NCI-H460 (cell line): ENCODE measurements at regions not wholly inside any gene's neighbourhood (a gene's known extent, or its start where the extent isn't known, plus 50 kb on each side); places are given as distances from the start of the nearest gene placed in this dataset.

ENCODE experiments used
- DNase-seq: peaks from one replicate; pipeline ENCODE4 v3.0.0-alpha.2; 2016; ENCODE audit warnings: low read depth; ENCODE audit errors: extremely low read depth

DNA sequence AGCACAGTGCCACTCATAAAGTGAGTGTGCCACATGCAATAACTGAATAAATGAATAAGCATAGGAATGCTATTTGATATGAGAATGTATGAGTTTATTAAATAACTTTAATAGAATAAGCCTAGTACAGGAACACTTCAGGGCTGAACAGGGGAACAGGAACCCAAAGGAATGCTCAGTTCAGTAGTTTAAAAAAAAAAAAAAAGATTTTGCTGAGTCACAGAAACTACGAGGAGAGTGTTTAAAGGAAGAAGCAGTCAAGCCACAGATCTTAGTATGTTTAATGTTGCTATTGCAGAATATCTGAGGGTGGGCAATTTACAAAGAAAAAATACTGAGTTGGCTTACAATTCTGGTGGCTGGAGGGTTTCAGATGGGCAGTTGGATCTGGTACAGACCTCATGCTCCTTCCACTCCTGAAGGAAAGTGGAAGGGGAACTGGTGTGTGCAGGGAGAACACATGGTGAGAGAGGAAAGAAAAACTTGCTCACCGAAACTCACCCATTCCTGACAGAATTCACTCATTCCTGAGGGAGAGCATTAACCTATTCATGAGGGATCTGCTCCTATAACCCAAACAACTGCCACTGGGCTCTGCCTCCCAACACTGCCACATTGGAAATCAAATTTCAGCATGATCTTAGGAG, 880.3 kb upstream of the MGAT4C start:
- DNase-seq = peak; percentile 33

DNA sequence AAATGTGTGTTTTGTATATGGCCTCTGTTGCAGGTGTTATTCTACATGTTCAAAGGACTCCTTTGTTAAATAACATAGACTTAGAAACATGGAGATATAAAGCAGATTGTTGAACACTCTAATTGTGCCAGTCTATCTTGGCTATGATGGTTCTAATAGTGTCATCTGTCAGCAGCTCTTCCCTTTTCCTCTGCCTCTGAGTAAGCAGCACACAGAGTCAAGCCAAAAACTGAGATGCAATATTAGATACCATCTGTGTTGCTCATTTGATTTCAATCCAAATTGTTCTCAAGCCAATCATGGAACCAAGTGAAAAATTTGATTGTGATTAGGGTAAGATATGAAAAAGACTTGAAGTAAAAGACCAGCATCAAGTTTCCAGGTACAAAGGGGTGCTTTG, 871.1 kb upstream of the MGAT4C start:
- no peak for DNase-seq

DNA sequence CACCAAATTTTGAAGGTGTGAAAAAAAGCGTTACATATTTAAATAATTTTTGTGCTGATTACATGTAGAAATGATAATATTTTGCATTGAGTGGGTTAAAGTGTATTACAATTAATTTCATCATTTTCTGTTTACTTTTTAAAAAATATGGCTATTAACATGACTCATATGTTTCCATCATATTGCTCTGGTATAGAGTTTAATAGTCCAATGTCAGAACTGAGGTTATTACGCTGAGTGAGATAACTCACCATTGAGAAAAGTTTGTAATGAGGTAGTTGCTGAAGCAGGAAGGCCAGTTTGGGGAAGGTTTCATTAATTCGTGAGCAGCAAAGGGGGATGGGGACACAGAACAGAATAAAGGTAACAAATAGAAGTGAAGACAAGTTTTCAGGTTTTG, 865.7 kb upstream of the MGAT4C start:
- DNase-seq = no peak

DNA sequence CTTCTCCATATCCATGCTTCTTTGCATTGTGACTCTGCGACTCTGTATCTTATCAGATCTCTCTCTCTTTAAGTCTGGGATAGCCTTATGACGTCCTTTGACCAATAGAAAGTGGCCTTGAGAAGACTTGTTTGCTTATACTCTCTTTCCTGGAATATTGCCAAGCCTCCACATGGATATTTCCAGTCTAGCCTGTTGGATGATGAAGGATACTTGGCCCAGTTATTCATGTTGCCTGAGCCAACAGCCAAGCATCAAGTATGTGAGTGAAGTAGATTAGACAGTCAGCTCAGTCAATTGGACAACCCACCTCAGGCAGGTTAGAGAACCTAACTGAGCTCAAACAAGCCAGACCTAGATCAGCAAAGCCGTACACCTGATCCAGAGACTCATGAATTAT, 864.2 kb upstream of the MGAT4C start:
- DNase-seq = no peak

DNA sequence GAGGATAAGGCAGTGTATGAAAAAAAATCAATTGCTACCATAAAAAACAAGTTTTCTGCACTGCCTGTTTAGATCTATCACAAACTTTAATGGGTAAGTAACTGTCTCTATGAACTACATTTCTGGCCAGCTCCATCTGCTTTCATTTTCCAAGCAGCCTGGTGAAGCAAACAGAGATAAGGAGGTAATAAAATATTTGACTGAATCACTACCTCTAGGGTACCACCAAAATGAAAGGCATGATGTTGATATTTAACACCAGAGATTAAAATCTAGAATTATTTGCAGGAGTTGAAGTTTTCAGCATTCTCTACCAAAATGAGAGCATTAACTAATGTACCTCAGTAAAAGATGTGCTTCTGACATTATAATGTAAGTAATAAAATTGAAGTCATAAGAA, 863.5 kb upstream of the MGAT4C start:
- DNase-seq = no peak

DNA sequence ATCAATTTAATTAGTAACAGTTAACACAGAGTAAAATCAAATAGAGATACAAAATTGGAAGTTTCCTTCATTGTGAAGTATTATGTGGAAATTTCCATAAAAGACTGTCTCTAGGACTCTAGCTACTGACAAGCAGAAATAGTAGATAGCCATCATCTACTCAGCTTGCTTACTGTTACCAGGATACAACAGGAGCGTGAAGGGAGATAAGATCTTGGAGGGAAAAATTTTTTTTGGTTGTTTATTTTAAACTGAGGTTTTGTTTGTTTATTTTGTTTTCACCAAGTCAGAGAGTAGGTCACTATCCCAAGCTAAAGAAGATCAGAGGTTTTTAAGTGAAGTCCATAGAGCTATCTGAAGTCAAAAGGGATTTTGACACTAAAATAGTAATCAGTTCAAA, 861.3 kb upstream of the MGAT4C start:
- no peak for DNase-seq

DNA sequence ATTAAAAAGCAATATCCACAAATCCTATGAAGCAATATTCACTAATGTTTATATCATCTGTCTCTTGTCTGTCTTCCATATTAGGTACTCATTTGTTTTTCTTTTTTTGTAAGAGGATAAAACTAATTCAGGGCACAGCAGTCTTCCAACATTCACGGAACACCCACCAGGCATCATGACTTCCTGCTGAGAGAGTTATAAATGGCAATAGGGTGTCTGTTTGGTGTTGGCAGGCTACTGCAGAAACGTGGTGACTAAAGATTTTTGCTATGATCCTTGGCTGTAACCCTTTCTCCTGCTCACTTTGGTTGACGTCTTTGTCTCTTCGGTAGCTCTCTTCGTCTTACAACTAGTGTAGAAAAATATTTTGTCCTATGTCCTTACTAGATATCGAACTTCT, 860.6 kb upstream of the MGAT4C start:
- DNase-seq = no peak

DNA sequence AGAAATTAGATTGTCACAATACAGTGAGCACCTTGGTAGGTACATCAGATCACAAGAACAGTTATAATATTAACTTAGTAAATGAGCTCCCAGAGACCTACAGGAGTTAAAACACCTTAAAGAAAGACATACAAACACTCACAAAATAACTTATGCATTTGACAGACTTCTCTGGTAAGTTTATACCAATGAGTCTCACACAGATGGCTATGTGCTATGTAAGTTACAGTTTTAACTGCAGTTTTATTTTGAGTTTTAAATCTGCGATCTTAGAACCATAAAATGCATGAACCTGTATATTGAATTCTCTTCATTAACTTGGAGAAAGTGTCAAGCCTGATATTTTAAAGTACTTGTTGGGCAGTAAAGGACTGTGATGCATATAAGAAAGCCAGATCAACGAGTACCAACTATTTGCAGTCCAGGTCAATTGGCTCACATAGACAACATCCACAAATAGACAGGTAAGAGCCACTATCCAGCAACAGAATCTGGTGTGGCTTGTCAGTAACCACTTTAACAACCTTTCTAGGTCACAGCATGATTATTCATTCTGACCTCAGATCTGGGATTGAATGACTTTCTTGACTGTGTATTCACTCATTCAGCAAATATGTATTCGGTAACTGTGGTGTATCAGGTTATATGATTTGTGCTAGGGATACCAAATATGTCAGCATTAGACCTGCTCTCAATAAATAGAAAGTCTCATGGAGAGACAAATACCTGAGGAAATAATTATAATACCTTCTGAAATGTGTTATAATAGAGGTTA, 856.6 kb upstream of the MGAT4C start:
- DNase-seq = no peak

DNA sequence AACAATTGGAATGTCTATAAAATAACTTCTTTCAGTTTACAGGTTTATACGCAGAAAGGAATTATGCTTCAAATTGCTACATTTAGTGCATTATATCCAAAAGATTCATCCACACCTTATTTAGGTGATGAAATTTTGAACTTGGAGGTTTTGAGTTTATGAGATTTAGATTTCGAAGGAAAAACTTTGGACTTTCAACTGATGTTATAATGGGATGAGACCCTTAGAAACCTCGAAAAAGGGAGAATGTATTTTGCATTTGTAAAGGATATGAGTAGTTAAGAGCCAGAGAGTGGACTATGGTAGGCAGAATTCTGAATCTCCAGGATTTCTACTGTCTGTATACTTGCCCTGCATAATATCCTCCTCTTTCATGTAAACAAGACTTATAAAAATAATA, 851.6 kb upstream of the MGAT4C start:
- DNase-seq = no peak

DNA sequence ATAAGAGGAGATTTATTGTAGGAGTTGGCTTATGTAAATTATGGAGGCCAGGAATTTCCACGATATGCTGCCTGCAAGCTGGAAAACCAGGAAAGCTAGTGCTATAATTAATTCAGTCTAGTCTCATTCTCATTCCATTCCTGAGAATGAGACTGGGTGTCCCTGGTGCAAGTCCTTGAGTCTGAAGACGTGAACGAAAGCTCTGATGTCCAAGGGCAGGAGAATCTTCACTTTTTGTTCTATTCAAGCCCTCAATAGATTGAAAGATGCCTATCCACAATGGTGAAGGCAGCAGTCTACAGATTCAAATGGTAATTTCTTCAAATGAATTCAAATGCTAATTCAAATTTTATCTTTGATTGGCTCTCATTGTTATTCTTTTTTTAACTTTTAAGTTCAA, 851.1 kb upstream of the MGAT4C start:
- no peak for DNase-seq

DNA sequence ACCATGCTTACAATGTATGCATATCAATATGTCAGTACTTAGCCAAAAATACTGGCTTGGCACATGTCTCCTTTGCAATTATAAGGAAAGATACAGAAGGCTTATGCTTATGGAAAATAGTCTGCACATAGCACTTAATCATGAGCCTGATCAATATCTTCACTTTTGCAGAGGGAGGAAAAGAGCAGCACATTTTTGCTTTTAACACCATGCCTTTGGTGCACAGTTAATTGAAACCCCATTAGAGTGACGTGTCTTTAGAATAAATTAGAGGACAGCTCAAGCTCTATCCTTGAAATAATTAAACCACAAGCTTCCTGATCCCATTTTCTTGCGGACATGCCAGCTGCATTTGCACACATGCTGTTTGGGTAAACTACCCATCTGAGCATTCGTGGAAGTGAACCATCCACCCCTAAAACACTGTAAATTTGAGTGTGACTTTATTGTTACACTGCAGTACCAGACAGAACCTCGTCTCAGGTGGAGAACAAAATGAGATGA, 839.9 kb upstream of the MGAT4C start:
- no peak for DNase-seq

DNA sequence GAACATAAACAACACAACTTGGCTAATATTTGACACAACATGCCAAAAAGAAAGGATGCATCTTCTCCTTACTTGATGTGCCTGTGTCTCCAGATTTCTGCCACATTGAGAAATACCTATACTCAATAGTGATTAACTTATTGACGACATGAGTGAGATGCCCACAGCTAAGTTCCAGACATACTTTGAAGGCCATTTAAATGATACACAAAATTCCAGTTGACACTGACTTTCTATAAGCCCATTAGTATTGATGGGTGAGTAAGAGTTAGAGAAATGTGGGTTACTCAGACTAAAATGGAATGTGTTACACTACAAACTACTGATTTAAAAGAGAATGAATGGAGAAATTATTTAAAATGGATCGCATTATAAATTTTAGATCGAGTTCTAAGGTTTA, 838.2 kb upstream of the MGAT4C start:
- DNase-seq = no peak

DNA sequence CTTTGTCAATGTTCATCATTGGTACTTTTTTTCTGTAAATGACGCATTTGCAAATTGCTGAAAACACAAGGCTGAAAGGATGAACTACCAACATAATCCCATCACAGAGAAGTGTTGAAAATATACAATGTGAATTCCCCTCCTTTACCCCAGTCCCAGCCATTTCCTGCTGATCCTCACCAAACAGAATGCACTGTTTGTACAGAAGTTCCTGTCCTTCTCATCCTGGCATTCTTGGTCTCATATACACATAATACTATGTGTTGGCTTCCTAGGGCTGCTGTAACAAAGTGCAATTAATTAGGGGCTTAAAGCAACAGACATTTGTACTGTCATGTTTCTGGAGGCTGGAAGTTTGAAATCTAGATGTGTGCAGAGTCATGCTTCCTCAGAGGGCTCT, 836.2 kb upstream of the MGAT4C start:
- no peak for DNase-seq

DNA sequence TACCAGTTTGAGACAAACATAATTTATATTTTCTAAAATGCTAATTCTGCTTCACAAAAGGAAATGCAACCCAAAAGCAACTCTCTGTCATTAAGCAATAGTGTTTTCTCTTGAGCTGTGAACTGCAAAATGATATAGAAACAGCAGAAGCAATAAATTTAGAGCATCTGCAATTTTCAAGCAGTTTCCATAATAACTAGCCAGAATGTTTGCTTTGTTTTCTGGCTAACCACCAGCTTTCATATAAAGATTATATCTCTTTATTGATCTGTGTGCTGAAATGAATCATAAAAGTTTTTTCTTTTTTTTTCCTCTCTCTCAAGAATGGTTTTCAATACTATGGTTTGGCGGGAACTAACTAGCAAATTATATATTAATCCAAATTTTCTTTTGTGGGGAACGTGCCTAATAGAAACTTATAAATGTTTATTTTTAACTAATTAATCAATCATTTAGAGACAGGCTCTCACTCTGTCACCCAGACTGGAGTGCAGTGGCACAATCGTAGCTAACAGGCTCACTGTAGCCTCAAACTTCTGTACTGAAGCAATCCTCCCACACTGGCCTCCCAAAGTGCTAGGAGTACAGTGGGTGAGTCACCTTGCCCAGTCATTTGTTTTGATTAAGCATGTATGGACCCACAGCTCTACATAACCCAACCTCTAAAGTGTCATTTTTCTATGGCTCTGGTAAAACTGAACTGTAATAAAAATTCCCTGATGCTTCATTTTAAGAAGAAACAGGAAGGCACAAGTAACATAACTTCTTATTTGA, 830.1 kb upstream of the MGAT4C start:
- no peak for DNase-seq

DNA sequence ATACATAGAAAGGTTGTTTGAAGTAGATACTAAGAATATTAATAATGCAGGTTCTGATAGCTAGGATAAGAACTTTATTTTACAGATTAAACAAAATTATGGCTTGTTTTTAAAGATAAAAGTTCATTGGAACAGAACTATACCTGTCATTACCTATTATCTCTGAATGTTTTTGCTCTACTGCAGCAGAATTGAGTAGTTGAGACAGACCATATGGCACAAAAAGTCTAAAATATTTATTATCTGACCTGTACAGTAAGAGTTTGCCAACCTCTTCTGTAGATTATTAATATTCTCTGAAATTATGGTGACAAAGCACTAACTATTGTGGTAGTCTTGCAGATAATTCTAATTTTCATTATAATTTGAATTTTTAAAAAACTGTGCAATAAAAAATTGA, 829.1 kb upstream of the MGAT4C start:
- no peak for DNase-seq

DNA sequence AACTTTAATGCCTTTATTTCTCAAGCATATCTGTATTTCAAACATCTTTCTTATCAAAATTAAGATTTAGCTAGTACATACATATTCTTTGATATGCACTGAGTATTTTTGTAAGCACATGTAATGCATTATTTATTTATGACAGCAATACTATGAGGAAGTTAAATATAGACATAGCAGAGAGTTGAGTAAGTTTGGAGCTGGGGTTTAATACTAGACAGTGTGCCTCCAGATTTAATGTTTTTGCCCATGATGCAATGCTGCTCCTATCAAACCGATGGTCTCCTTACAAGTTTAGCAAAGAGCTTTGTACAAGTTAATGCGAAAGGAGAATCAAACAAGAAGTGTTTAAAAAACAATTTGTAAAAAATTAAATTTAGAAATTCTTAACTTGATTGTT, 826.6 kb upstream of the MGAT4C start:
- DNase-seq = no peak

DNA sequence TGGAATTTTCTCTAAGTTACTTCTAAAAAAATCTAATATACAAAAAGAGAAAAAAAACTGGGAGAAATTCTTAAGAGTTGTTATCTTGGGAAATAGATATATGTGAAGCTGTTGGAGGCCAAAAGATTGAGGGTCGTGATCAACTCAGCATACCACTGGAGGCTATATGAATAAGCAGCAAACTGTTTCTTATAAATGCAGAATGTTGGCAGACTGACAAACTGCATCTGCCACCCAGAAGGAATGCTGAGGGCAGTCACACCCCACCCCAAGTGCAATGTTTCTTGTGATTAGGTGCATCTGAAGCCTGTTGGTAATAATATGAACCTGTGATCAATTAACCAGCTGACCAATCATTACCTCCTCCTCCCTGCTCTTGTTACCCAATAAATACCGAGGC, 818.6 kb upstream of the MGAT4C start:
- DNase-seq = no peak

DNA sequence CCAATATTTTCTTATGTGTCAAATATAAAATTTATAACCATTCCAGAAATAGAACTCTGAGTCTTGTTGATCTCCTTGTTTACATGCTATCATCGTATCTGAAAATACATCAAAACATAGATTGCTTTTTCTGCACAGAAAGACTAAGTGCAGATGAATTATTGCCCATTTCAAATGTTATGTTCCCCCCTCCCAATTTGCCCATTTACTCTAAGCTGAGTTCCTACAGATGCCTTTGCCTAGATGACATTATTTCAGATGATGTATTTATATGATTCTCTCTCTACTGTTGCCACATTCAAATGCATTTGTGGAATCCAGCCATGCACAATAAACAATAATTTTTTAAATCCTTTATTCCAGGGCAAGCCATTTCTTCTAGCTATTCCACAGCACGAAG, 810.1 kb upstream of the MGAT4C start:
- DNase-seq = no peak

DNA sequence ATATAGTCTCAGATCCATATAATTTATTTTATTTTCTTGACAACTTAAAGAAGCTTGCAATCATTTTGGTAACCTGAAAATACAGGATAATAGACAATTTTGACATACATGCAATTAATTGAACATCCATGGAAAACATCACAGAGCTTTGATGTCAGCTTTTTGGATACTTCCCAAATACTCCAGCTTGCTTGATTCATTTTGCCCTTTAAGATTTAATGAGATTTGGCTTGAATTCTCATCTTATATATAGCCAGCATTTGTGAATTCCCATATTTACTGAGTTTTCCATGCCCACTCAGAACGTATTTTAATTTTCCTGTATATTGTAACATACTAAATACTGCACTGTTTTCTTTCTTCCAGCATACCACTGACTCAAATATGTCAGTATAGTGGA, 803.0 kb upstream of the MGAT4C start:
- no peak for DNase-seq

DNA sequence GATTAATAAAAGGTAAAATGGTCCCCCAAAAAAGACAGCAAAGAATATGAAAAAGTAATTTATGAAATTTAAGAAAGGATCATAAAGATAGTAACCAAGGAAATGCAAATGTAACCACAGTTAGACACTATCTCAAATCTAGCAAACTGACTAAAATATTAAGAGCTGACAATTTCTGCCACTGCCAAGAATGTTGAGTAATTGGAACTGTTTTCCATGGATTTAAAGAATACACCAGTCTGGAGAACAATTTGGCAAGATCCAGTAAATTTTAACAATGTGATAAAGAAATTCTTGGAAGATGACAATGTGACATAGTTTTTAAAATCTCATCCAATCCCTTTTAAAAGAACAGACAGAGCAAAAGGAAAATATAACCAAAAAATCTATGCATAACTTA, 798.0 kb upstream of the MGAT4C start:
- DNase-seq = no peak

DNA sequence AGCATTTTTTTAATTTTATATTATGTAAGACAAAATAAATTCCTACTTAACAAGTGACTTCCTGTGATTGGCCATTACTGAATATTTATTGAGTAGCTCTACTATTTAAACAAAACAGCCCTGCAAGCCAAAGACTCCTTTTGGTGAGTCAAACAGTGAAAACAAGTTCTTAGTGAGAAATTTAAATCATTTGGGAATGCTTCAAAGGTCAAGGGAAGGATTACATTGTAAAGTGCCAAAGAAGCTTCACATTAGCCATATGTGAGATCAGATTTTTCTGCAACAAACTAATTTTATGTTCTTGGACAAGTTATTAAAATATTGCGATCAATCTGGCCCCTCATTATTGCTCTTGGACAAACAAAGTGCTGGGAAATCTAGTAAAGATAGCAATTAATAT, 795.4 kb upstream of the MGAT4C start:
- no peak for DNase-seq

DNA sequence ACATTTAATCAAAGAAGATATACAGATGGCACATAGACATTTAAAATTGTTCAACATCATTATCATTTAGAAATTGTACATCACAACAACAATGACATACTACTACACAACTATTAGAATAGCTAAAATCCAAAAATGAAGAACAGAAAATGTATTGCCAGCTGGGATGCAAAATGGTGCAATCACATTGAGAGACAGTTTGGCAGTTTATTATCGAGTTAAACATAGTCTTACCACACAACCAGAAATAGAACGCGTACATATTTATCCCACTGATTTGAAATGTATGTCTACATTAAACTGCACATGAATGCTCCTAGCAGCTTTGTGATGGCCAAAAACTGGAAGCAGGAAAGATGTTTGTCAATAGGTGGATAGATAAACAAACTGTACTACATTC, 791.5 kb upstream of the MGAT4C start:
- DNase-seq = no peak
